ENCODE measurements at regions not wholly inside any gene's neighbourhood (a gene's known extent, or its start where the extent isn't known, plus 50 kb on each side); places are given as distances from the start of the nearest gene placed in this dataset.

DNA sequence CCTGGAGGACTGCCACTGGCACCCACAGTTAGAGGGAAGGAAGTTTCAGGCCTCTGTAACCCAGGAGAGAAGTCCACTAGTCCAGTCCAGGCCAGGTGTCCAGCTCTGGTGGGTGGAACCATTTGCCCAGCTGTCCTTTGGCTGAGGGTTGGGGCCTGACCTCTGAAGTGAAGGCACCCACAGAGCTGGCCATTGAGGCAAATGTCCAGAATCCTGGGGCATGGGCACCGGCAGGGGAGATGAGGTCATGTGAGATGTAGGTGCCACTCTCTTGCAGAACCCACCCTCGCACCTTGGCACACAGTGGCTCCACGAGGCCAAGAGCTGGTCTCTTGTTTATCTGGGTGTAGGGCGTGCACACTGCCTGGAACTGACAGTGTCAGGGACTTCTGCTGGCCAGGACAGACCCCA is 162.8 kb downstream of the SMAD6 start:
- Histone ChIP-seq H3K9me3 (ENCODE audit: control insufficient read depth in 1 of 2, insufficient read depth in 1 of 2, low read depth in 1 of 2, low read length in 2 of 2) (no peaks in the 10 kb centered on the region), H3K4me3 (replicated peaks in 1 of 2; ENCODE audit: low read depth in 1 of 2, low read length in 2 of 2) (no peak overlapping the region), H3K36me3 (ENCODE audit: control insufficient read depth in 1 of 2, insufficient read depth in 2 of 2, low read length in 2 of 2) (no peaks in the 10 kb centered on the region), H3K9me2 (ENCODE audit: insufficient read depth) (no peaks in the 10 kb centered on the region), H3K27ac (ENCODE audit: low read depth, low read length) (no peak overlapping the region), H3K4me1 (ENCODE audit: control insufficient read depth in 1 of 2, insufficient read depth in 2 of 2, low read length in 2 of 2) (peaks cover 0 to 22% of the 10 kb centered on the region in 2 experiments; a peak in 3 of 4 replicates), H3K27me3 (ENCODE audit: insufficient read depth, low read length) (no peaks in the 10 kb centered on the region), H3K79me2 (ENCODE audit: insufficient read depth, low read length) (no peaks in the 10 kb centered on the region), H3K9ac (ENCODE audit: low read length) (no peak overlapping the region), H4K20me1 (ENCODE audit: insufficient read depth) (no peaks in the 10 kb centered on the region), H2AFZ (ENCODE audit: low read depth, low read length, poor library complexity, severe bottlenecking) (no peak overlapping the region), H3K4me2 (ENCODE audit: low read length) (no peak overlapping the region)
- RAD21 ChIA-PET (ENCODE audit: low non-redundant PET in 1 of 2, low total read pairs in 2 of 2, uncharacterized antibody in 2 of 2, unreplicated experiment in 2 of 2), result no interaction called here
- DNase-seq (ENCODE audit: low read depth, low spot score) (no peak), ATAC-seq (no peak)
- intact Hi-C loops (cut with micrococcal nuclease), result no loop called here
- POLR2A ChIA-PET, result no interaction called here
- CTCF ChIA-PET, result interaction anchor here (1.2 kb wide), 1 partner anchor 14 kb away, joined by 3 read pairs; no protein-coding TSS in a partner anchor
- TF ChIP-seq CBX3 (IDR thresholded peaks at IDR 0.05; ENCODE audit: low read depth) (no peak), EZH2 (IDR thresholded peaks at IDR 0.05) (no peak), ZNF274 (IDR thresholded peaks at IDR 0.05; ENCODE audit: low read depth, low read length) (no peak), SP1 (IDR thresholded peaks at IDR 0.05; ENCODE audit: low read depth) (no peak), YY1 (IDR thresholded peaks at IDR 0.05; ENCODE audit: extremely low read depth, insufficient replicate concordance, low read depth, low read length) (no peak), SIN3A (IDR thresholded peaks at IDR 0.05; ENCODE audit: low read depth) (no peak), EZH2phosphoT487 (IDR thresholded peaks at IDR 0.05; ENCODE audit: borderline replicate concordance) (no peak), EGR1 (IDR thresholded peaks at IDR 0.05; ENCODE audit: low read depth) (no peak), POLR2A (IDR thresholded peaks at IDR 0.05; ENCODE audit: borderline replicate concordance, extremely low read depth, insufficient read depth, insufficient read length) (no peak), POLR2AphosphoS5 (IDR thresholded peaks at IDR 0.05; ENCODE audit: low read depth, low read length) (no peak), FOSL1 (IDR thresholded peaks at IDR 0.05; ENCODE audit: low read depth) (no peak), MAX (IDR thresholded peaks at IDR 0.05) (no peak), RAD21 (IDR thresholded peaks at IDR 0.05; ENCODE audit: low read depth) (no peak)
- BruUV-seq (replicated peaks), result no TSS peak
